ENCODE measurements at regions not wholly inside any gene's neighbourhood (a gene's known extent, or its start where the extent isn't known, plus 50 kb on each side); places are given as distances from the start of the nearest gene placed in this dataset.

DNA sequence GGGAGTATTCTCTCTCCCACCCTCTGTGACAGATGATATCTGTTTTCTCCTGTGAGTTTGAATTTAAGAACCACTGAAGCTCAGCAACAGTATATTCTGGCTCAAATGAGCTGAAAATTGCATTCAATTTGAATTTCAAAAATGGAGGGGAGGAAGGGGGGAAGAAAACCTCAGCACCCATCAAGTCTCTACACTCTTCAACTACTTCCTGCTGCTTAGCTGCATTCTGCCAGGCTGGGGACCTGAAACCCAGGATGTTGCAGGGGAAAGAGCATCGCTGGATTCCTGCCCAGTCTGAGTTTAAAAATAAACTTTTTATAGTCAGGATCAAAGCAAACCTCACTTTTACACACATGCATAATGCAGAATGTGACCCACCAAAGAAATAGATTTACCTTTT is 214.3 kb upstream of the ESRRG start:
- no peak for DNase-seq (ENCODE audit: low spot score)
- Histone ChIP-seq H3K4me2 (ENCODE audit: low read length) (no peak overlapping the region), H3K9me3 (ENCODE audit: low read length) (no peaks in the 10 kb centered on the region), H4K20me1 (ENCODE audit: insufficient read depth, low read length) (no peaks in the 10 kb centered on the region), H3K4me3 (ENCODE audit: low read depth, low read length, poor library complexity, severe bottlenecking) (no peak overlapping the region), H3K9me2 (ENCODE audit: insufficient read depth, low read length) (no peaks in the 10 kb centered on the region), H3K4me1 (ENCODE audit: insufficient read depth, low read length, poor library complexity, severe bottlenecking) (no peaks in the 10 kb centered on the region), H2AFZ (ENCODE audit: low read length) (no peak overlapping the region), H3K36me3 (ENCODE audit: insufficient read depth, low read length) (no peaks in the 10 kb centered on the region), H3K27ac (ENCODE audit: low read depth, low read length, poor library complexity, severe bottlenecking) (no peak overlapping the region), H3K79me2 (ENCODE audit: insufficient read depth, low read depth, low read length) (no peaks in the 10 kb centered on the region)
- intact Hi-C loops (cut with micrococcal nuclease; ENCODE audit: unreplicated experiment) = no loop called here
- TF ChIP-seq EZH2phosphoT487 (IDR thresholded peaks at IDR 0.05; ENCODE audit: borderline replicate concordance, low read depth, low read length) = no peak
- TF ChIP-seq, protein P1, sequence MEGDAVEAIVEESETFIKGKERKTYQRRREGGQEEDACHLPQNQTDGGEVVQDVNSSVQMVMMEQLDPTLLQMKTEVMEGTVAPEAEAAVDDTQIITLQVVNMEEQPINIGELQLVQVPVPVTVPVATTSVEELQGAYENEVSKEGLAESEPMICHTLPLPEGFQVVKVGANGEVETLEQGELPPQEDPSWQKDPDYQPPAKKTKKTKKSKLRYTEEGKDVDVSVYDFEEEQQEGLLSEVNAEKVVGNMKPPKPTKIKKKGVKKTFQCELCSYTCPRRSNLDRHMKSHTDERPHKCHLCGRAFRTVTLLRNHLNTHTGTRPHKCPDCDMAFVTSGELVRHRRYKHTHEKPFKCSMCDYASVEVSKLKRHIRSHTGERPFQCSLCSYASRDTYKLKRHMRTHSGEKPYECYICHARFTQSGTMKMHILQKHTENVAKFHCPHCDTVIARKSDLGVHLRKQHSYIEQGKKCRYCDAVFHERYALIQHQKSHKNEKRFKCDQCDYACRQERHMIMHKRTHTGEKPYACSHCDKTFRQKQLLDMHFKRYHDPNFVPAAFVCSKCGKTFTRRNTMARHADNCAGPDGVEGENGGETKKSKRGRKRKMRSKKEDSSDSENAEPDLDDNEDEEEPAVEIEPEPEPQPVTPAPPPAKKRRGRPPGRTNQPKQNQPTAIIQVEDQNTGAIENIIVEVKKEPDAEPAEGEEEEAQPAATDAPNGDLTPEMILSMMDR (conservative IDR thresholded peaks at IDR 0.05; ENCODE audit: low read length) = no peak
- BruUV-seq (replicated peaks) = no TSS peak
- POLR2A ChIA-PET = interaction anchor here (0.8 kb wide), 1 partner anchor 274 kb away, joined by 6 read pairs; no protein-coding TSS in a partner anchor
- CTCF ChIA-PET (ENCODE audit: unreplicated experiment) = no interaction called here

- intact Hi-C loops (cut with micrococcal nuclease; ENCODE audit: unreplicated experiment) = no loop called here
- Histone ChIP-seq H3K9me2 (ENCODE audit: insufficient read depth, low read length) (no peaks in the 10 kb centered on the region), H3K4me2 (ENCODE audit: low read length) (no peak overlapping the region), H3K27ac (ENCODE audit: low read depth, low read length, poor library complexity, severe bottlenecking) (no peak overlapping the region), H3K79me2 (ENCODE audit: insufficient read depth, low read depth, low read length) (no peaks in the 10 kb centered on the region), H4K20me1 (ENCODE audit: insufficient read depth, low read length) (no peaks in the 10 kb centered on the region), H2AFZ (ENCODE audit: low read length) (no peak overlapping the region), H3K4me3 (ENCODE audit: low read depth, low read length, poor library complexity, severe bottlenecking) (no peak overlapping the region), H3K36me3 (ENCODE audit: insufficient read depth, low read length) (no peaks in the 10 kb centered on the region), H3K9me3 (ENCODE audit: low read length) (no peaks in the 10 kb centered on the region), H3K4me1 (ENCODE audit: insufficient read depth, low read length, poor library complexity, severe bottlenecking) (no peaks in the 10 kb centered on the region)
- no TSS peak for BruUV-seq (replicated peaks)
- POLR2A ChIA-PET = no interaction called here
- TF ChIP-seq EZH2phosphoT487 (IDR thresholded peaks at IDR 0.05; ENCODE audit: borderline replicate concordance, low read depth, low read length) = no peak
- TF ChIP-seq, protein P1 (conservative IDR thresholded peaks at IDR 0.05; ENCODE audit: low read length) = no peak
- CTCF ChIA-PET (ENCODE audit: unreplicated experiment) = no interaction called here
- no peak for DNase-seq (ENCODE audit: low spot score)
These were observed 213.6 kb upstream of the ESRRG start for GRCh38 chr1:216936779-216937178.

GRCh38 chr1:216935901-216936300 is 212.7 kb upstream of the ESRRG start:
- BruUV-seq (replicated peaks) = no TSS peak
- Histone ChIP-seq H3K4me1 (ENCODE audit: insufficient read depth, low read length, poor library complexity, severe bottlenecking) (no peaks in the 10 kb centered on the region), H4K20me1 (ENCODE audit: insufficient read depth, low read length) (no peaks in the 10 kb centered on the region), H3K36me3 (ENCODE audit: insufficient read depth, low read length) (no peaks in the 10 kb centered on the region), H3K9me3 (ENCODE audit: low read length) (no peaks in the 10 kb centered on the region), H3K4me3 (ENCODE audit: low read depth, low read length, poor library complexity, severe bottlenecking) (no peak overlapping the region), H3K27ac (ENCODE audit: low read depth, low read length, poor library complexity, severe bottlenecking) (no peak overlapping the region), H2AFZ (ENCODE audit: low read length) (no peak overlapping the region), H3K79me2 (ENCODE audit: insufficient read depth, low read depth, low read length) (no peaks in the 10 kb centered on the region), H3K4me2 (ENCODE audit: low read length) (no peak overlapping the region), H3K9me2 (ENCODE audit: insufficient read depth, low read length) (no peaks in the 10 kb centered on the region)
- DNase-seq (ENCODE audit: low spot score) = no peak
- TF ChIP-seq EZH2phosphoT487 (IDR thresholded peaks at IDR 0.05; ENCODE audit: borderline replicate concordance, low read depth, low read length) = no peak
- TF ChIP-seq, protein P1 (conservative IDR thresholded peaks at IDR 0.05; ENCODE audit: low read length) = no peak
- intact Hi-C loops (cut with micrococcal nuclease; ENCODE audit: unreplicated experiment) = no loop called here
- ChIA-PET POLR2A (interaction anchor here (0.6 to 0.8 kb wide), 2 partner anchors 90 to 117 kb away, joined by 3 read pairs; no protein-coding TSS in a partner anchor), CTCF (ENCODE audit: unreplicated experiment) (no interaction called here)

Data from OCI-LY7 (cell line).